Tibial nerve (tissue), 4 donors: ENCODE measurements at regions not wholly inside any gene's neighbourhood (a gene's known extent, or its start where the extent isn't known, plus 50 kb on each side); places are given as distances from the start of the nearest gene placed in this dataset.

Source experiments
- CTCF ChIP-seq, 5 experiments: fragments of 200-600 bp in 3 of 5; fragments of 450-650 bp in 2 of 5; sonication (generic) in 3 of 5; IDR thresholded peaks; one replicate each; pipeline ENCODE4 v1.5.1; 2016 to 2019; ENCODE audit warnings: antibody characterized with exemption in 5 of 5, mild to moderate bottlenecking in 3 of 5, moderate library complexity in 2 of 5
- EP300 ChIP-seq, 2 donors: sonication (generic); formaldehyde crosslinking; IDR thresholded peaks; one replicate each; pipeline ENCODE4 v1.6.1; 2017; ENCODE audit warnings: antibody characterized with exemption in 2 of 2, mild to moderate bottlenecking in 1 of 2
- POLR2A ChIP-seq, 2 donors: fragments of 450-650 bp; IDR thresholded peaks; one replicate each; pipeline ENCODE4 v1.6.1; 2017; ENCODE audit warnings: antibody characterized with exemption in 2 of 2, mild to moderate bottlenecking in 2 of 2, moderate library complexity in 2 of 2

- TF ChIP-seq CTCF (IDR thresholded peaks at IDR 0.05) (no peak), POLR2A (IDR thresholded peaks at IDR 0.05) (no peak), EP300 (IDR thresholded peaks at IDR 0.05) (no peak)
Observed at GRCh38 chr1:209397910-209398309, 185.6 kb upstream of the CAMK1G start.
